HEK293T (cell line): ENCODE measurements at regions not wholly inside any gene's neighbourhood (a gene's known extent, or its start where the extent isn't known, plus 50 kb on each side); places are given as distances from the start of the nearest gene placed in this dataset.

Experiments
- ARNT ChIP-seq: fragments of 450-650 bp; IDR thresholded peaks from 2 replicates; pipeline ENCODE4 v1.6.1; 2017; ENCODE audit warnings: mild to moderate bottlenecking
- BHLHE40 ChIP-seq: fragments of 450-650 bp; IDR thresholded peaks from 2 replicates; pipeline ENCODE4 v1.6.1; 2016; ENCODE audit warnings: mild to moderate bottlenecking, moderate library complexity, borderline replicate concordance
- FOXA1 ChIP-seq: fragments of 450-650 bp; IDR thresholded peaks from 2 replicates; pipeline ENCODE4 v1.6.1; 2016; ENCODE audit warnings: mild to moderate bottlenecking
- FOXK2 ChIP-seq: fragments of 450-650 bp; IDR thresholded peaks from 2 replicates; pipeline ENCODE4 v1.6.1; 2016; ENCODE audit warnings: mild to moderate bottlenecking
- FOXM1 ChIP-seq: fragments of 450-650 bp; IDR thresholded peaks from 2 replicates; pipeline ENCODE4 v1.6.1; 2017; ENCODE audit warnings: mild to moderate bottlenecking, borderline replicate concordance
- HDGF ChIP-seq: fragments of 450-650 bp; IDR thresholded peaks from 2 replicates; pipeline ENCODE4 v1.6.1; 2017; ENCODE audit warnings: antibody characterized with exemption, borderline replicate concordance
- SP1 ChIP-seq: fragments of 450-650 bp; IDR thresholded peaks from 2 replicates; pipeline ENCODE4 v1.6.1; 2017
- SUZ12 ChIP-seq: fragments of 450-650 bp; IDR thresholded peaks from 2 replicates; pipeline ENCODE4 v1.6.1; 2016; ENCODE audit warnings: mild to moderate bottlenecking
- TARDBP ChIP-seq: fragments of 450-650 bp; IDR thresholded peaks from 2 replicates; pipeline ENCODE4 v1.6.1; 2016
- ZNF384 ChIP-seq: fragments of 450-650 bp; IDR thresholded peaks from 2 replicates; pipeline ENCODE4 v1.6.1; 2016

DNA sequence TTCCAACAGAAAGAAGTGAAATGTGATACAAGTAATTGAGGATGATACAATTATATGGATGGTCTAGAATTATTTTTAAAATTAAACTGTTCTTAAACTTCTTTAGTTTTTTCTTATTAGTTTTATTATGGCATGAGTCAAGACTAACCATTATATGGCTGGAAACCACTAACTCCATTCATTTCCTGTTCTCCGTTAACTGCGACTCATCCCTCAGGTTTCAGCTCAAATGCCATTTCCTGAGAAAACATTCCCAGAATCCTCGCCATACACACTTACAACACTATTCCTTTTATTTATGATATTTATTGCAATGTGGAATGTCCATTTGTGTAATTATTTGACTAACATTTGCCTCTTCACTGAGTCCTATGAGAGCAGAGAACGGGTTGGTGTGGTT, 394.1 kb downstream of the SOX2 start:
- no peak for TF ChIP-seq SUZ12
- no peak for TF ChIP-seq FOXK2
- TF ChIP-seq FOXA1 = no peak
- TF ChIP-seq FOXM1 = no peak
- TF ChIP-seq SP1 = no peak
- TF ChIP-seq HDGF = no peak
- TF ChIP-seq BHLHE40 = no peak
- TF ChIP-seq TARDBP = no peak
- no peak for TF ChIP-seq ARNT
- TF ChIP-seq ZNF384 = no peak
